Transverse colon (tissue), 4 donors: ENCODE measurements at regions not wholly inside any gene's neighbourhood (a gene's known extent, or its start where the extent isn't known, plus 50 kb on each side); places are given as distances from the start of the nearest gene placed in this dataset.

ENCODE experiments used
- CTCF ChIP-seq, 5 experiments: fragments of 200-600 bp in 3 of 5; fragments of 450-650 bp in 2 of 5; sonication (generic) in 3 of 5; IDR thresholded peaks; 1 replicate in 2 of 5; 2 replicates in 3 of 5; pipeline ENCODE4 v1.5.1; 2016 to 2017; ENCODE audit warnings: antibody characterized with exemption in 5 of 5, inconsistent platforms in 3 of 5, mild to moderate bottlenecking in 2 of 5, moderate library complexity in 1 of 5
- POLR2A ChIP-seq: fragments of 450-650 bp; IDR thresholded peaks from one replicate; pipeline ENCODE4 v1.6.1; 2016; ENCODE audit warnings: antibody characterized with exemption, mild to moderate bottlenecking, moderate library complexity
- POLR2AphosphoS5 ChIP-seq, 3 donors: sonication (generic); formaldehyde crosslinking; IDR thresholded peaks; one replicate each; pipeline ENCODE4 v1.6.1; 2016; ENCODE audit warnings: antibody characterized with exemption in 3 of 3

GRCh38 chr6:9481292-9482029 is 933.4 kb downstream of the TFAP2A start:
- TF ChIP-seq CTCF (IDR thresholded peaks at IDR 0.05) (no peak), POLR2AphosphoS5 (IDR thresholded peaks at IDR 0.05) (no peak), POLR2A (no peak)
